ENCODE measurements at regions not wholly inside any gene's neighbourhood (a gene's known extent, or its start where the extent isn't known, plus 50 kb on each side); places are given as distances from the start of the nearest gene placed in this dataset.

GRCh38 chr16:51713502-51713901 is 562.4 kb upstream of the SALL1 start:
- Histone ChIP-seq H3K36me3 (no peaks in the 10 kb centered on the region), H3K4me1 (no peaks in the 10 kb centered on the region), H3K4me3 (no peak overlapping the region), H3K9me3 (no peaks in the 10 kb centered on the region), H3K27me3 (no peaks in the 10 kb centered on the region), H3K27ac (no peak overlapping the region)
- no peak for DNase-seq
- intact Hi-C loops (cut with DNase I; ENCODE audit: low total_unique reads): no loop called here
- no peak for TF ChIP-seq POLR2A (IDR thresholded peaks at IDR 0.05)
- TF ChIP-seq CTCF (IDR thresholded peaks at IDR 0.05): no peak

GRCh38 chr16:51710905-51711563 is 560.0 kb upstream of the SALL1 start:
- intact Hi-C loops (cut with DNase I; ENCODE audit: low total_unique reads): no loop called here
- no peaks in the 10 kb centered on the region for H3K27me3 ChIP-seq
- TF ChIP-seq POLR2A (IDR thresholded peaks at IDR 0.05) (no peak), CTCF (IDR thresholded peaks at IDR 0.05) (no peak)
- H3K36me3 ChIP-seq: no peaks in the 10 kb centered on the region
- no peak overlapping the region for H3K27ac ChIP-seq
- H3K4me1 ChIP-seq: no peaks in the 10 kb centered on the region
- H3K9me3 ChIP-seq: no peaks in the 10 kb centered on the region
- H3K4me3 ChIP-seq: no peak overlapping the region
- no peak for DNase-seq

- H3K27me3 ChIP-seq: no peaks in the 10 kb centered on the region
- intact Hi-C loops (cut with DNase I; ENCODE audit: low total_unique reads): no loop called here
- no peaks in the 10 kb centered on the region for H3K36me3 ChIP-seq
- H3K9me3 ChIP-seq: no peaks in the 10 kb centered on the region
- H3K27ac ChIP-seq: no peak overlapping the region
- no peak overlapping the region for H3K4me3 ChIP-seq
- H3K4me1 ChIP-seq: no peaks in the 10 kb centered on the region
- DNase-seq: no peak
- TF ChIP-seq CTCF (IDR thresholded peaks at IDR 0.05): no peak
- TF ChIP-seq POLR2A (IDR thresholded peaks at IDR 0.05): no peak
Measured at GRCh38 chr16:51710186-51710585, 559.1 kb upstream of the SALL1 start.

GRCh38 chr16:51708861-51709260 is 557.8 kb upstream of the SALL1 start:
- Histone ChIP-seq H3K27me3 (no peaks in the 10 kb centered on the region), H3K27ac (no peak overlapping the region), H3K36me3 (no peaks in the 10 kb centered on the region), H3K4me1 (no peaks in the 10 kb centered on the region), H3K9me3 (no peaks in the 10 kb centered on the region), H3K4me3 (no peak overlapping the region)
- intact Hi-C loops (cut with DNase I; ENCODE audit: low total_unique reads): no loop called here
- no peak for DNase-seq
- TF ChIP-seq CTCF (IDR thresholded peaks at IDR 0.05) (no peak), POLR2A (IDR thresholded peaks at IDR 0.05) (no peak)

- H3K36me3 ChIP-seq: no peaks in the 10 kb centered on the region
- no peak overlapping the region for H3K27ac ChIP-seq
- intact Hi-C loops (cut with DNase I; ENCODE audit: low total_unique reads): no loop called here
- no peaks in the 10 kb centered on the region for H3K4me1 ChIP-seq
- no peak overlapping the region for H3K4me3 ChIP-seq
- no peaks in the 10 kb centered on the region for H3K27me3 ChIP-seq
- no peaks in the 10 kb centered on the region for H3K9me3 ChIP-seq
- TF ChIP-seq POLR2A (IDR thresholded peaks at IDR 0.05): no peak
- DNase-seq: no peak
Measured at GRCh38 chr16:51707666-51708065, 556.6 kb upstream of the SALL1 start.

GRCh38 chr16:51705142-51705541 is 554.1 kb upstream of the SALL1 start:
- H3K27ac ChIP-seq: no peak overlapping the region
- intact Hi-C loops (cut with DNase I; ENCODE audit: low total_unique reads): no loop called here
- H3K27me3 ChIP-seq: no peaks in the 10 kb centered on the region
- H3K4me3 ChIP-seq: no peak overlapping the region
- no peak for DNase-seq
- no peak for TF ChIP-seq POLR2A (IDR thresholded peaks at IDR 0.05)
- no peak for TF ChIP-seq CTCF (IDR thresholded peaks at IDR 0.05)
- no peaks in the 10 kb centered on the region for H3K4me1 ChIP-seq
- no peaks in the 10 kb centered on the region for H3K9me3 ChIP-seq
- no peaks in the 10 kb centered on the region for H3K36me3 ChIP-seq

Data from uterus (tissue), 3 donors.